HG03135 (cell line): ENCODE measurements at regions not wholly inside any gene's neighbourhood (a gene's known extent, or its start where the extent isn't known, plus 50 kb on each side); places are given as distances from the start of the nearest gene placed in this dataset.

Source experiments
- ATAC-seq: cut with Tn5 transposase; IDR thresholded peaks from one replicate; pipeline ENCODE4 v1.9.1; 2021; ENCODE audit warnings: mild to moderate bottlenecking, moderate library complexity; ENCODE audit not compliant: unreplicated experiment

- ATAC-seq, result no peak
Measured at GRCh38 chr14:86510491-86510890, 980.5 kb downstream of the FLRT2 start.

GRCh38 chr14:86505808-86506207 lies 975.9 kb downstream of the FLRT2 start:
- ATAC-seq, result no peak

DNA sequence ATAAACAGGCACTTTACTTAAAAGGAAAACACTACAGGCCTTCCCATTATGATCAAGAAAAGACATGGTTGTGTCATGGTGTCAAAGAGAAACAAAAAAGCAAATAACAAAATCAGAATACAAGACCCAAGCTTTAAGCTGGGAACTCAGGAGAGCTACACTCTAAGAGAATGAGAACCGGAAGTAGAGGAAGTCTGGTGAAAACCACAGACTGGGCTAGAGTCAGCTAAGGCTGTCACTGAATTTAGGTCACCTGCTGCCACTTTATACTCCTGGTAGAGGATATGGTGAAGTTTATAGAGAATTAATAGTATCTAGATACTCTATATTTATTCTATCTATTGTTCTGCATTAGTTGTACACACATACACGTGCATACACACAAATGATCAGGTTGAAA lies 971.7 kb downstream of the FLRT2 start:
- ATAC-seq, result no peak

- no peak for ATAC-seq
Measured at GRCh38 chr14:86491743-86492142, 961.8 kb downstream of the FLRT2 start.

- no peak for ATAC-seq
Measured at GRCh38 chr14:86481104-86481503, 951.2 kb downstream of the FLRT2 start.

GRCh38 chr14:86464341-86464740 lies 934.4 kb downstream of the FLRT2 start:
- no peak for ATAC-seq

DNA sequence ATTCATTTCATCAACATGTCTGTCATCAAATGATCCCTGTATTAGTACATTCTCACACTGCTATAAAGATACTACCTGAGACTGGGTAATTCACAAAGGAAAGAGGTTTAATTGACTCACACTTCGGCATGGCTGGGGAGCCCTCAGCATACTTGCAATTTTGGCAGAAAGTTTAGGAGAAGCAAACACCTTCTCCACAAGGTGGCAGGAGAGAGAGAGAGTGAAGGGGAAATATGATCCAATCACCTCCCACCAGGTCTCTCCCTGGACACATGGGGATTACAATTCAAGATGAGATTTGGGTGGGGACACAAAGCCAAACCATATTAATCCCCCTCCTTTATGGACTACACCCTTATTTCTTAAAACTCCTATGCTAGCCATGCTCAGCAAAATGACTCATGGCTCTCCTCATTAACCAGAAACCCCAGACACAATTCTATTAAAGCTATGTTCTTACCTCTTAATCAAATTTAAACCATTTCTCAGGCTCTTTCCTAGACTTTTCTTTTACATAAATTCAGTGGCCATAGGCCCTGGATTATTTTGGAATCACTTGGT lies 932.3 kb downstream of the FLRT2 start:
- ATAC-seq, result no peak

DNA sequence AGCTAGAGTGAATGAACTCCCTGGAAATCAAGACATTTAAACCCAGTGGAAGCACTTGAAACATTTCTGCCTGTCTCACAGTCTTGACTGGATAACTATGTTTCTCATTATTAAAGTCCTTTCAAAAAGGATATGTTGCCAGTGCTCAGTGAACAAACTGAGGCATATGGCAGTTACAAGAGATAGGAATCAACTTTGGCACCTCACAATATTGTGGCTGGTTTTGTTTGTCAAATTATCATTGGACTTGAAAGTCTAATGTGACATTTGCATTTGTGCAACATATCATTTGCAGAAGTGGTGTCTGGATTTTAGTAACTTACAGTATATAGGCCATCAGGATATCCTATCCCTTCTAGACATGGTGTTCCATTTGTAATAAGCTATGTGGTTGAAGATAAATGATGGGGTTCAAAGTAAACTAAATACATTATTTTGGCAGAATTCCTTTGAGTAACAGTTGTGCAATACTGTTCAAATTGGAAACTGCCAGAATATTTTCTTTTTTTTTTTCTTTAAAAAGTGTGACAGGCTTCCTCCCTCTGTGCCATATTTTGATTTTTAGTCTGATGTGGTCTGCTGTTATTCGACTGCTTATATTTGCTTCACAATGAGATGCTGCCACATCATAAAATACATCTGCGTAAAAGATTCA lies 927.7 kb downstream of the FLRT2 start:
- ATAC-seq, result no peak

DNA sequence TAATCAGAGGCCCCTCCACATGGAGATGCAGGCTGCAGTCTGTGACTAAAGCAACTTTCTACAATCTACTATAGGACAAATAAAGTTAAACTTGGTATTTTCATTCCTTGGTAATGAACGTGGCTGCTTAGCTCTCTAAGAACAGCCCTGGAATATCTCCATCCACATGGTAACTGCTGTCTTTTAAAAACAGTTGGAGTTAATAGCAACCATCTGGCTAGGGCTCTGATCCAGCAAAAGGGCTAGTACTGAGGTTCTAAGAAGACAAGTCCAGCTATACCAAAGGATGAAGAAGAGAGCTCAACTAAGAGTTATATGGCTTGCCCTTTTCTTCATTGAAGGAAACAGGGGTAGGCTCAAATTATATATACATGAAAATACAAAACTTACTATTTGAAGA lies 920.1 kb downstream of the FLRT2 start:
- ATAC-seq, result no peak

- no peak for ATAC-seq
Measured at GRCh38 chr14:86442135-86442534, 912.2 kb downstream of the FLRT2 start.

GRCh38 chr14:86430853-86431252 lies 900.9 kb downstream of the FLRT2 start:
- ATAC-seq, result no peak

DNA sequence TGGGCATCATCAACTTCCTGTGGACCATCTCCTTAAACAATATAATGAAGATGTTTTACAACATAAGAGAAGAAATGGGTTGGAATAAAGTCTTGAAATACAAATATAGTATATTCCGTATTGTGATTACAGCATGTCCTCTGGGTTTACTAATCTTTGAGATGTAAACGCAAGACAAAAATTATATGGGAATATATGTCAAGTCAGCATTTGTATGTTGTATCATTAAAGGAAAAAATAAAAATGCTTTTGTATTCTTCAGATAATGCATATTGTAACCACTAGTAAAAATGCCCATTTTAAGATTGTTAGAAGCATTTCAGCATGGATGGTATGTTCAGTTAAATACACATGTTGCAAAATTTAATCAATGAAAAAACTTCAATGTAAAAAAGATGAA lies 893.3 kb downstream of the FLRT2 start:
- no peak for ATAC-seq

GRCh38 chr14:86420131-86420530 lies 890.2 kb downstream of the FLRT2 start:
- ATAC-seq, result no peak

DNA sequence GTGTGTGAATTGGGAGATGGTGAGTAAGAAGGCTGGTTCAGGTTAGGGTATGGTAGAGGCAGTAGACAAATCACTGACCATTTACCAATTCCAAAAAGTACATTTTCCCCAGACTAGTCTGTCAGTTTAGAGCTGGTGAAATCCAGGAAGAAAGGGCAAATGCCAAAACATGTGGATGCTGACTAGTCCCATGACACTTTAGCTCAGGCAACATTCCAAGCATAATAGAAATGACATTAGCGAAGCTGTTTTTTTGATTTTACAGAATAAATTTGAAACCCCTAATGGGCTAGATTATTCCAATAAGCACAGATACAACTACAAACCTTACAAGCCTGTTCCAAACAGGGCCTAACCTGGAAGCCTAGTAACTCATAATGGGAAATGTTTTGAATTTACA lies 884.2 kb downstream of the FLRT2 start:
- no peak for ATAC-seq

DNA sequence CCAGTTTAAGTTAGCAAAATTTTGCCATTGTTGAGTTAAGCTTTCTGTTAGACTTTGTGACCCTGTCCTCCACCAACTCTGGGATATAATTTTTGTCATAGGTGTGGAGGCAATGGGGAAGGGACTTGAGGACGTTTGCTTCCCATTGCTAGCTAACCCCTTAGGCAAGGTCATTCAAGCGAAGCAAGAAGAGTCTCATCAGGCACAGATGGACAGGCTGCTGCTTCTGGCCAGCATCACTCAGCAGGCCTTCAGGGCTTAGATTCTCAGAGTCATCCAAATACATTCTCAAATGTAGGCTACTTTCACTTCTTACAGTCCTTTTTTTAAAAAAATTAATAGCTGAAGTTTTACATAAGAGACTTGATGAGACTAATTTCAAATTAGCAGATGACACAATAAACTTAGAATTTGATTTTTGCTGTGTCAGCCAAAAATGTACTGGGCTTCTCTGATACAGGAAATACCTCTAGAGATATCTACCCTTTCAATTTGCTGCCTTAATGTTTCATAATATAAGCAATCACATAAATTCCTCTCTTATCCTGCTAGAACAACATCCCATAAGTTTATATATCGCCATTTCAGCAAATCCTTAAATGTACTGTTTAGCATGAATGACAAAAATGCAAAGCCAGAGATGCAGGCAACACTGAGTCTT lies 875.2 kb downstream of the FLRT2 start:
- ATAC-seq, result no peak

- no peak for ATAC-seq
Measured at GRCh38 chr14:86404425-86404824, 874.5 kb downstream of the FLRT2 start.

- no peak for ATAC-seq
Measured at GRCh38 chr14:86402545-86402944, 872.6 kb downstream of the FLRT2 start.

GRCh38 chr14:86391085-86391484 lies 861.1 kb downstream of the FLRT2 start:
- no peak for ATAC-seq

DNA sequence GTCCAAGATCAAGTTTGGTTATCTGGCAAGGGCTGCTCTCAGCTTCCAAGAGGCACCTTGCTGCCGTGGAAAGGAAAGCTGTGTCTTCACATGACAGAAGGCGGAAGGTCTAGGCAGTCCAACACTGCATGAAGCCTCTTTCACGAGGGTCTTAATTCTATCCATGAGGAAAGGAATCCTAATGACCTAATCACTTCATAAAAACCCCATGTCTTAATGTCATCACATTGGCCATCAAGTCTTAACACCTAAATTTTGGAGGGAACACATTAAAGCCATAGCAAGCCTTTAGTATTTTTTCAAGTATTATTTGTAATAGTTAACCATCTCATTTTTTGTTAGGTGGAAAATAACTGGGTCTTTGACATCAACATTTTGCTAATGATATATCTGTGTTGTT lies 858.3 kb downstream of the FLRT2 start:
- ATAC-seq, result no peak

DNA sequence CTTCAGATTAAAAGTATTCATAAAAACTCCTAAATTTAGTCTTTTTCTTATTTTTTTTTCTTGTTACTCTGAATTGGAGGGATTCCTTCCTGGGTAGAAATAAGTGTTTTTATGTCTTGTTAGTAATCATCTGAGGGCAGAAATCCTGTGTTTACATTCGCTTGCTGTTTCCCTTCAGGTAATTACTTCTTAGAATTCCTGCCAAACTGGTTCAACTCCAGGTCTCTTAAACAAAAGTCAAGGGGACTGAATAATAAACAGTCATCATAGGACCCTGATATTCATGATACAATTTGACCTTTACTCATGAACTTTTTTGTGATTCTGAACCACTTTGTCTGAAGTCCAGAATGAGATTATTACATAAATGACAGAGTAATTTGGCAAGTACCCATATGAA lies 843.9 kb downstream of the FLRT2 start:
- ATAC-seq, result no peak

DNA sequence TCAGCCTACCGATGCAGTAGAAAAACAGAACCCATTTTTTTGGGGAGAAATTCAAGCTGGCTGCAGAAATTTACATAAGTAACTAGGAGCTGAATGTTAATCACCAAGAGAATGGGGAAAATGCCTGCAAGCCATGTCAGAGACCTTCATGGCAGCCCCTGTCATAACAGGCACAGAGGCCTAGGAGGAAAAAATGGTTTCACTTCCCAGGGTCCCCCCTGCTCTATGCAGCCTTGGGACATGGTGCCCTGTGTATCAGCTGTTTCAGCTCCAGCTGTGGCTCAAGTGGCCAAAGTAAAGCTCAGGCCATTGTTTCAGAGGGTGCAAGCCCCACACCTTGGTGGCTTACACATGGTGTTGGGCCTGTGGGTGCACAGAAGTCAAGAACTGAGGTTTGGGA lies 842.5 kb downstream of the FLRT2 start:
- no peak for ATAC-seq

DNA sequence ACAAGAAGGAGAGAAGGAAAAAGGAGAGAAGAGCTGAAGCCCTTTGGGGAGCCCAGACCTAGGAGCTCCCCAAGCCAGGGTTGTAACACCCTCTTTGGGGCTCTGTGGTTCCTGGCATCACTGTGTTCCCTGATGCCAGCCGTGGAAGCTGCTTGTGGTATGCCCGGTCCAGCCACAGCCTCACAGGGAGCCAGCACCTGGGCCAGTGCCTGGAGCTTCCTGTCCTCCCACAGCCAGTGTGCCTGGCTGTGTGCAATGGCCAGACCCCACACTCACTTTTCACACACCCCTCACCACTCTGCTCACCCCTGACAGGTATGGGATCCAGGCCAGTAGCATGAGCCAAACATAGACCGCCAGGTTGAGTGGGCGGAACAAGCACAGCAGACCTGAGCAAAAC lies 834.7 kb downstream of the FLRT2 start:
- no peak for ATAC-seq

DNA sequence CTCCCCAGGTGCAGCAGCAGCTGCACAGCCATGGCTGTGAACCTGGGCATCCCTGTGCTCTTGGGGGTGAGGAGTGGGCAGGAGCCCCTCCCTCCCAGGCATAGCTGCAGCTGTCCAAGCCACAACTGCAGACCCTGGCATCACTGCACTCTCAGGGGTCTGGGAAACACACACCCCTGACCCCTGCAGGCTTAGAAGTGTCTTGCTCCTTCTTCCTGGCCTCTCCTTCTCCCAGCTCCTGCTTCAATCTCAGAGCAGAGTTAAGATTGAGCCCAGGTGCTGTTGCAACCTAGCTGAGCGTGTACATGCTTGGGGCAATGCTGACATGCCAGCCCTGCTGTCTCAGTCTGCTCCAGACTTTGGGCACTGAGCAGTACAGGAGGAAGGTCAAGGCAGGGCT lies 833.6 kb downstream of the FLRT2 start:
- ATAC-seq, result no peak
